ENCODE measurements at regions not wholly inside any gene's neighbourhood (a gene's known extent, or its start where the extent isn't known, plus 50 kb on each side); places are given as distances from the start of the nearest gene placed in this dataset.

DNA sequence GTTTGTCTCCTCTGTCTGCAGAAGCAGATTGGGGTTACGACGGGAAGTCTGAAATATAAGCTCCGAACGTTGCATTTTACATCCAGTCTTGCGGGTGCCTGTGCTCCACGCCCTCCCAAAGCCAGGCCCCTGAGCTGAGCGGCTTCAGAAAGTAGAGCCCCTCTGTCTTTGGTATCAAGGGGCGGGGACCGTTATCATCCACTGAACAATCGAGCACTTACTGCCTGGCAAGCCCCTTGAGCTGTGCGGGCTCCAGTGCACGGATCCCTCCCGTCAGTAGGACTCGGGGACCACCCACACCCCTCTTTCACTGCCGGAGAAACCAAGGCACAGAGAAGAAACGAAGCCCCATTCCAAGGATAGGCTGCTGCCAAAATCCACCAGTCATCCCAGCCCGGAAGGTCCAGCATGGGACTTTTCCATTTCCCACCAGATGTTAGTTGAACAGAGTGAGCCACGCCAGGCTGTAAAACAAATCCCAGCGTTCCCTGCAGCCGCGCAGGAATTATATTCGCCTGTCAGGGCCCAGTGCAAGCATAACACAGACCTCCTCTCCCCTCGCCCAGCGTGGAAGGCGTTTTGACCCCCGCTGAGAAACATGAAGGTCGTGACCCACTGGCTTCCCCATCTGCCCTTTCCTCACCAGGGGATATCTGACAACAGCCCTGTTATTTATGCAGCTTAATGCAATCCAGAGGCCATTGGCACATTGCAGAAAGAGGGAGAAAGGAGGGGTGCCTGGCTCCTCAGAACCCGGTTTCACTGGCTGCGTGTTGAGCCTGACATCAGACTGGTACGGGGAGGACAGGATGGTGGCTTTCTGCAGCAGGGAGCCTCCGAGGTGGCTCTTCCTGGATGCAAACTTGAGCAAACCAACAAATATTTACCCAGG is 212.2 kb upstream of the FOXF1 start:
- DNase-seq (ENCODE audit: low read depth), result peak; percentile 63

GRCh38 chr16:86298758-86299134 is 211.6 kb upstream of the FOXF1 start:
- DNase-seq (ENCODE audit: low read depth), result peak; percentile 85

- no peak for DNase-seq (ENCODE audit: low read depth)
Observed at GRCh38 chr16:86299882-86300610, 210.3 kb upstream of the FOXF1 start.

DNA sequence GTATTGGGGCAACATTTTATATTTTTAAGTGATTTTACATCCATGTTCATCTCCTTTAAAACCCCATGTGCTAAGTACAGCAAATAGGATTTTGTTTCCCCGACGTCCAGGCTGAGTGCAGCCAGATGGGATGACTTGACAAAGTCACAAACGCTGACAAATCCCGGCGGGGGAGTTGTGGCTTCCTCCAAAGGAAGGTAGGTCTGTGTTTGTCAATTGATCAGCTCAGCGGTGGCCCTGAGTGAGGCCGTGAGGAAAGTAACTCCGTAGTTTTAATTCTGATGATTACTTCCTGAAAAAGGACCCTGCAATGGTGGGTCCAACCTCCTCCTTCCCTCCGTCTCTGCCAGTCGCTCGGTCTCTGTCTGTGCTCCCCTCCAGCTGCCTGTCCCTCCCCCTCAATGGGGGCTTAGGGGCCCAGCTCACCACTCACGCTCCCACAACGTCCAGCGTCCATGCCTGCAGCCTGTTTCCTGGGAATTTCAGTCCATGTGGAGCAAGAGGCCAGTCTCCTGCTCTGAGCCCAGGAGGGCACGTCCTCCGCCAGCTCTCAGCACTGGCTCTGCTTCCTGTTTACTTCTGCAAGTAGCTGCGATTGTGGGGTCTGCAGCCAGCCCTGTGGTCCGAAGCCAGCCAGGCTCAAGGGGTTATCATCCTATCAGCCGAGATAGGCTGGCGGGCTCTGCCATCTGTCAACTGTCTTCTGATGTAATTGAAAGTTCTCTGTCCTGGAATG is 209.4 kb upstream of the FOXF1 start:
- peak; percentile 53 for DNase-seq (ENCODE audit: low read depth)

- DNase-seq (ENCODE audit: low read depth), result no peak
Observed at GRCh38 chr16:86302421-86303109, 207.8 kb upstream of the FOXF1 start.

- peak; percentile 35 for DNase-seq (ENCODE audit: low read depth)
Observed at GRCh38 chr16:86303787-86304678, 206.3 kb upstream of the FOXF1 start.

- DNase-seq (ENCODE audit: low read depth), result no peak
Observed at GRCh38 chr16:86304868-86305267, 205.5 kb upstream of the FOXF1 start.

DNA sequence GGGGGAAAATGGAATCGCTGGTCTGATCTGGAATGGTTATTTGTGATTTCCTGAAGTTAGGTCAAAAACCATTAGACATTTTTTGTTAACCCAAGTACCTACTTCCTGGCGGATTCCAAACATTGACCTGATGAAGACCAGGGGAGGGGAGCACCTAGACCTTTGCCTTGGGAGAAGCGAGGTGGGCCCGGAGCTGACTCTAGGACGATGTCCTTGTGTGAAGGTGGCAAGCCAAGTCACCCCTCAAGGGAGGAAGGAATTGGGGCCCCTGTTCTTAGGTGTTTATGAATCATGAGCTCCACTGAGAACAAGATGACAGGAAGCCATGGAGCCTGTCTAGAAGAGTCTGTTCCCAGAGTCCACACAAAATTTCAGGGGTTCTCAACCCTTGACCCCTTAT is 204.9 kb upstream of the FOXF1 start:
- DNase-seq (ENCODE audit: low read depth), result no peak

GRCh38 chr16:86306011-86306644 is 204.2 kb upstream of the FOXF1 start:
- peak; percentile 62 for DNase-seq (ENCODE audit: low read depth)

- DNase-seq (ENCODE audit: low read depth), result peak; percentile 96
Observed at GRCh38 chr16:86306811-86307513, 203.4 kb upstream of the FOXF1 start.

DNA sequence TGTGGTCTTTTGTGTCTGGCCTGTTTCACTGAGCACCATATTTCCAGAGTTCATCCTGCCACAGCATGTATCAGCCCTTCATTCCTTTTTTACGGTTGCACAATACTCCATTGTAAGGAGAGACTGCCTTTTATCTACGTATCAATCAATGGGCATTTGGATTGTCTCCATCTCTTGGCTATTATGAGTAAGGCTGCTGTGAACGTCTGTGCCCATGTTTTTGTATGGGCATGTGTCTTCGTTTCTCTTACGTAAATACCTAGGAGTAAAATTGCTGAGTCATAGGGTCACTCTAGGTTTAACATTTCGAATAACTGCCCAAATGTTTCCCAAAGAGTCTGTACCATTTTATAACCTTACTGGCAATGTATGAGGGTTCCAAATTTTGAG is 202.8 kb upstream of the FOXF1 start:
- no peak for DNase-seq (ENCODE audit: low read depth)

DNA sequence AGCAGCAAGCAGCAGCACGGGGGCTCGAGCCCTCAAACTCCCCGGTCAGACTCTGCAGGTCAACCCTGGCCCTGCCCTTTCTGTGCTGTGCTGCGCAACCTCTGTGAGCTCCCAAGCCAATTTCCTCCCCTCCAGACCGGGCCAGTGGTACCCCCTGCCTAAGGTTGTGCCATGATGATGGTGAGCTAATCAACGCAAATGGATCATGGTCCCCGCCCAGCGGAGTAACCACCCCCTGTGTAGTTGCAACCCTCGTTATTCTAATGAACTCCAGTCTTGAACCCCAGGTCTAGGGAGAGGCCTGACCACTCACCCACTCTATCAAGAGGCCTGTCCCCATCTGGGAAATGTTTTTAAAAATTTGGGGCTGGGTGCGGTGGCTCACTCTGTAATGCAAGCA is 201.8 kb upstream of the FOXF1 start:
- DNase-seq (ENCODE audit: low read depth), result no peak

- no peak for DNase-seq (ENCODE audit: low read depth)
Observed at GRCh38 chr16:86313631-86314030, 196.7 kb upstream of the FOXF1 start.

- DNase-seq (ENCODE audit: low read depth), result no peak
Observed at GRCh38 chr16:86314402-86315025, 195.8 kb upstream of the FOXF1 start.

DNA sequence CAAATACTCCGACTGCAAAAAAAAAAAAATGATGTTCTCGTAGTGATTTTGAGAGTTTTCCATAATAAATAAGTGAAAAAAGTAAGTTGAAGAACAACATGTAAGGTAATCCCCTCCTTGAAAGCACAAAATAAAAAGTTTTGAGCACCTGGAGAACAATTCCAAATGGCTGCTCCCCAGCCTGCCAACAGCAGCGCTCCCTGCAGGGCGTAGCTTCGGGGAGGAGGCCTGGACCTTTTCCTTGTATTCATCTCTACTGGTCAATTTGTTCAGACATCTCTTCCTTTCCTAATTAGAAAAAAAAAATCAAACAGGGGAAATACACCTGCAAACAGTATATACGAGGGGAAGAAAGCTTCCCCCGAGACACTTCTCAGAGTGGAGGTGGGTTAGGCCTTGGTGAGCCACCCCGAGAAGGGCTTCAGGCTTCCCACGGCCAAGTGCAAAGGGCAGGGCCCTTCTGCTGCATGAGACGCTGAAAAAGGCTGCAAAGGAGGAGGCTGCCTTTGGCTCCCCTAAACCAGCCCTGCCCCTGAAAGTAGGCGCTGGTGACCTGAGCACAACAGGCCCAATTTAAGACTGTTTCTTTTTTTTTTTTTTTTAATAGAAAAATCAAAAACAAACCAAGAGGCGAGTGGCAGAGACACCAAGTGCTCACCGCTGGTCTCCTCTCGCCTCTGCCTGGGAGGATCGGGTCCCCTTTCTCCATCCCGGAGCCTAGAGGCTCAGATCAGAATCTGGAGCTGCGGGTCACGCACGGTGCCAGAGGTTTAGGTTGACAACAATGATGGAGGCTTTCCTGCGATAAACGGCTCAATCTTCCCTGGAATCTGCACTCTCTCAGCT is 193.1 kb upstream of the FOXF1 start:
- no peak for DNase-seq (ENCODE audit: low read depth)

DNA sequence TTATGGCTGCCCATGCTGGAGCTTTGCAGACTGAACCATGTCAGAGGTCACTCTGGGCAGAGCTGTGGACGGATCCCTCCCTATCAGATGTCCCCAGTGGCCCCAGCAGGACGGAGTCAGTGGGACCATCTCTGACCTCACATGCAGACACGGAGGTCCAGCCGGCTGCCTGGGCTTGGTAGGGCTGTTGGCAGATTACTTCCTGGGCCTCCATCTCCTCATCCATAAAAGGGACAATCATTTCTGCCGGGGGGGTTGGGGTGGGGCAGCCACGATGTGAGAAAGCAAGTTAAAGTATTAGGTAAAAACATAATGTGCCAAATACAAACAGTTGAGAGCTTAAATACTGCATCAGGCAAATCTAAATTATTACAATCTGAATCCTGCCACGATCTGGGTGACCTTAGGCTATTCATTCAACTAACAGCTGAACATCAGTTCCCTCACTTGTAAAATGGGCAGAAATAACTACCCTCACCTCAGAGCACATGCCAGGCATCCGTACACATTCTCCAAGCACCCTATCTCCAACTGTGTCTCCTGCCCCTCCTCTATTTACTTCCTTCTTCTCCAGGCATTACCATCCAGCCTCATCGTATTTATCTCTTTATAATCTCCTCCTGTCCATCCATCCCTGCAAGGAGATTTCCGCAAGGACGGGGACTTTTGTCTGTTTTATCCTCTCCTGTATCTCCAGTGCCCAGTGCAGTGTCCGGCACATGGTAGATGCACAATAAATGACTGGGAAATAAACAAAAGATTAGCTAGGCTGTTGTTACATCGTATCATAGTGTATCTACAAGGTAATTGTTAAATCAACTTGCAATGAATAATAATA is 192.3 kb upstream of the FOXF1 start:
- DNase-seq (ENCODE audit: low read depth), result no peak

DNA sequence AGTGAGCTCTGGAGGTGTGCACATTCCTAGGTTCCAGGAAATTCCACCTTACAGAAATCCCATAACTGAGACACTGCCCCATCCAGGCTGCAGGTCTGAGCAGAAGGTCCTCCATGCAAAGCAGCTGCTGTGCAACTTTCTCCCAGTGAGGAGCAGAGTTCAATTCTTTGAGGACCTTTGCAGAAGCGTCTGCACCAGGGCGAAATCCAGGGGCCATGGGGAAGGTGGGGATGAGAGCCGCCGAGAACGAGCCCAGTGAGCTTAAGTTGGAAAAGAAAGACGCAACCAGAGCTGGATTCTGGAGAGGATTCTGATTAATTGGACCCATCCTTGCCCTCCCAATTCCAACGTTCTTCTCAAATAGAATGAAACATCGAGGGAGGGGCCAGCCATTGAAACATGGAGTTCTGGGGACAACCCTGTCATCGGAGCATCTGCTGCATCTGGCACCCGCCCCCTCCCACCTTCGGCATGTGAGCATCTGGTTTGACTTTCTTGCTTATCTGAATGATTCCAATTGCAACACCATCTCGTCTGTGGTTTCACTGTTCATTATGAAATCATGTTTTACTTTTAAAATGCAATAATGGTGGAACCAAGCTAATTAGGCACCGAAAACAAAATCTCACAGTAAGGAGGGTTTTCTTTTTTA is 190.6 kb upstream of the FOXF1 start:
- DNase-seq (ENCODE audit: low read depth), result peak; percentile 74

All from amniotic epithelial cell (primary cell).